ENCODE measurements at regions not wholly inside any gene's neighbourhood (a gene's known extent, or its start where the extent isn't known, plus 50 kb on each side); places are given as distances from the start of the nearest gene placed in this dataset.

- DNase-seq (no peak), ATAC-seq (no peak)
- intact Hi-C loops (cut with DNase I, micrococcal nuclease): no loop called here
- no peaks in the 10 kb centered on the region for H3K9me3 ChIP-seq
- H3K4me1 ChIP-seq (ENCODE audit: low read depth): no peaks in the 10 kb centered on the region
- TF ChIP-seq CTCF (IDR thresholded peaks at IDR 0.05): no peak
- H3K36me3 ChIP-seq (ENCODE audit: low read depth): no peaks in the 10 kb centered on the region
- no peak overlapping the region for H3K4me3 ChIP-seq
Measured at GRCh38 chr4:145347684-145348083, 134.0 kb upstream of the SMAD1 start.

GRCh38 chr4:145346081-145346480 is 135.6 kb upstream of the SMAD1 start:
- Histone ChIP-seq H3K4me1 (ENCODE audit: low read depth) (no peaks in the 10 kb centered on the region), H3K36me3 (ENCODE audit: low read depth) (no peaks in the 10 kb centered on the region), H3K9me3 (no peaks in the 10 kb centered on the region), H3K4me3 (no peak overlapping the region)
- ATAC-seq (no peak), DNase-seq (peak in 1 of 3 donors; percentile 43)
- TF ChIP-seq CTCF (IDR thresholded peaks at IDR 0.05): no peak
- intact Hi-C loops (cut with DNase I, micrococcal nuclease): no loop called here

GRCh38 chr4:145345401-145345800 is 136.3 kb upstream of the SMAD1 start:
- Histone ChIP-seq H3K9me3 (no peaks in the 10 kb centered on the region), H3K4me3 (no peak overlapping the region), H3K36me3 (ENCODE audit: low read depth) (no peaks in the 10 kb centered on the region), H3K4me1 (ENCODE audit: low read depth) (no peaks in the 10 kb centered on the region)
- ATAC-seq: no peak
- intact Hi-C loops (cut with DNase I, micrococcal nuclease): no loop called here
- DNase-seq: no peak
- TF ChIP-seq CTCF (IDR thresholded peaks at IDR 0.05): no peak

GRCh38 chr4:145341381-145341780 is 140.3 kb upstream of the SMAD1 start:
- TF ChIP-seq CTCF (IDR thresholded peaks at IDR 0.05): no peak
- no peak for DNase-seq
- no peaks in the 10 kb centered on the region for H3K36me3 ChIP-seq (ENCODE audit: low read depth)
- no peaks in the 10 kb centered on the region for H3K4me1 ChIP-seq (ENCODE audit: low read depth)
- no peak overlapping the region for H3K4me3 ChIP-seq
- no peaks in the 10 kb centered on the region for H3K9me3 ChIP-seq
- no peak for ATAC-seq
- intact Hi-C loops (cut with DNase I, micrococcal nuclease): no loop called here

GRCh38 chr4:145340071-145340675 is 141.5 kb upstream of the SMAD1 start:
- Histone ChIP-seq H3K4me3 (no peak overlapping the region), H3K4me1 (ENCODE audit: low read depth) (no peaks in the 10 kb centered on the region), H3K36me3 (ENCODE audit: low read depth) (no peaks in the 10 kb centered on the region), H3K9me3 (no peaks in the 10 kb centered on the region)
- TF ChIP-seq CTCF (IDR thresholded peaks at IDR 0.05): no peak
- intact Hi-C loops (cut with DNase I, micrococcal nuclease): no loop called here
- no peak for DNase-seq
- no peak for ATAC-seq
